HG02885 (cell line): ENCODE measurements at regions not wholly inside any gene's neighbourhood (a gene's known extent, or its start where the extent isn't known, plus 50 kb on each side); places are given as distances from the start of the nearest gene placed in this dataset.

Experiments
- ATAC-seq: cut with Tn5 transposase; IDR thresholded peaks from one replicate; pipeline ENCODE4 v1.9.1; 2021; ENCODE audit warnings: mild to moderate bottlenecking; ENCODE audit not compliant: unreplicated experiment, poor library complexity

GRCh38 chr13:57784633-57785032, 153.1 kb downstream of the PCDH17 start:
- ATAC-seq: no peak

GRCh38 chr13:57787058-57787791, 155.7 kb downstream of the PCDH17 start:
- ATAC-seq: no peak

- ATAC-seq: no peak
Measured at GRCh38 chr13:57799624-57800023, 168.1 kb downstream of the PCDH17 start.

GRCh38 chr13:57813651-57814050, 182.1 kb downstream of the PCDH17 start:
- no peak for ATAC-seq

GRCh38 chr13:57815600-57815999, 184.1 kb downstream of the PCDH17 start:
- no peak for ATAC-seq

- ATAC-seq: no peak
Measured at GRCh38 chr13:57820924-57821323, 189.4 kb downstream of the PCDH17 start.

GRCh38 chr13:57823704-57824103, 192.2 kb downstream of the PCDH17 start:
- ATAC-seq: no peak

- ATAC-seq: no peak
Measured at GRCh38 chr13:57824121-57824520, 192.6 kb downstream of the PCDH17 start.

- ATAC-seq: no peak
Measured at GRCh38 chr13:57825066-57825465, 193.5 kb downstream of the PCDH17 start.

- no peak for ATAC-seq
Measured at GRCh38 chr13:57829496-57829895, 198.0 kb downstream of the PCDH17 start.

GRCh38 chr13:57832187-57832586, 200.6 kb downstream of the PCDH17 start:
- no peak for ATAC-seq

- ATAC-seq: no peak
Measured at GRCh38 chr13:57837801-57838200, 206.3 kb downstream of the PCDH17 start.

GRCh38 chr13:57843521-57843920, 212.0 kb downstream of the PCDH17 start:
- no peak for ATAC-seq

- ATAC-seq: no peak
Measured at GRCh38 chr13:57846600-57847173, 215.1 kb downstream of the PCDH17 start.

- no peak for ATAC-seq
Measured at GRCh38 chr13:57857945-57858344, 226.4 kb downstream of the PCDH17 start.

- no peak for ATAC-seq
Measured at GRCh38 chr13:57858376-57858775, 226.8 kb downstream of the PCDH17 start.

- no peak for ATAC-seq
Measured at GRCh38 chr13:57862879-57863278, 231.3 kb downstream of the PCDH17 start.

GRCh38 chr13:57865600-57866294, 234.2 kb downstream of the PCDH17 start:
- no peak for ATAC-seq

- ATAC-seq: no peak
Measured at GRCh38 chr13:57874530-57874929, 243.0 kb downstream of the PCDH17 start.

GRCh38 chr13:57877601-57878000, 246.1 kb downstream of the PCDH17 start:
- no peak for ATAC-seq

- ATAC-seq: no peak
Measured at GRCh38 chr13:57878291-57878690, 246.7 kb downstream of the PCDH17 start.

GRCh38 chr13:57897225-57897624, 265.7 kb downstream of the PCDH17 start:
- no peak for ATAC-seq
